GM23338 (cell line): ENCODE measurements at regions not wholly inside any gene's neighbourhood (a gene's known extent, or its start where the extent isn't known, plus 50 kb on each side); places are given as distances from the start of the nearest gene placed in this dataset.

Experiments used
- ATAC-seq: fragments of 200-7000 bp; cut with Tn5 transposase; 3 replicates; pipeline ENCODE4 v1.9.1; 2020
- DNase-seq: peaks from one replicate; pipeline ENCODE4 v3.0.0-alpha.2; 2015; ENCODE audit warnings: low spot score
- H2AFZ ChIP-seq: fragments of 200-600 bp; sonication (generic); 2 replicates; pipeline ENCODE4 v1.8.0; 2016; ENCODE audit warnings: antibody characterized with exemption, mild to moderate bottlenecking, moderate library complexity
- H3F3A ChIP-seq: fragments of 200-600 bp; sonication (generic); replicated peaks from 2 replicates; pipeline ENCODE4 v1.8.0; 2017; ENCODE audit warnings: antibody characterized with exemption, mixed run types, low read depth
- H3K27ac ChIP-seq: fragments of 200-600 bp; sonication (generic); 2 replicates; pipeline ENCODE4 v1.6.1; 2016; ENCODE audit warnings: low read depth
- H3K27me3 ChIP-seq: fragments of 200-600 bp; sonication (generic); 2 replicates; pipeline ENCODE4 v1.8.0; 2016; ENCODE audit warnings: mild to moderate bottlenecking, mixed run types, moderate library complexity; ENCODE audit not compliant: insufficient read depth
- H3K36me3 ChIP-seq: fragments of 200-600 bp; sonication (generic); 2 replicates; pipeline ENCODE4 v1.8.0; 2016; ENCODE audit warnings: mild to moderate bottlenecking; ENCODE audit not compliant: insufficient read depth
- H3K4me1 ChIP-seq: fragments of 200-600 bp; sonication (generic); 2 replicates; pipeline ENCODE4 v1.8.0; 2016; ENCODE audit warnings: mild to moderate bottlenecking, moderate library complexity; ENCODE audit not compliant: insufficient read depth
- H3K4me2 ChIP-seq: fragments of 200-600 bp; sonication (generic); 2 replicates; pipeline ENCODE4 v1.7.1; 2017; ENCODE audit warnings: mixed run types
- H3K4me3 ChIP-seq: fragments of 200-600 bp; sonication (generic); 2 replicates; pipeline ENCODE4 v1.6.1; 2016; ENCODE audit warnings: mixed run types
- H3K79me2 ChIP-seq: fragments of 200-600 bp; sonication (generic); replicated peaks from 2 replicates; pipeline ENCODE4 v1.8.0; 2017; ENCODE audit warnings: mild to moderate bottlenecking; ENCODE audit not compliant: insufficient read depth
- H3K9me2 ChIP-seq: fragments of 200-600 bp; sonication (generic); 2 replicates; pipeline ENCODE4 v1.8.0; 2017; ENCODE audit not compliant: insufficient read depth
- H4K20me1 ChIP-seq: fragments of 200-600 bp; sonication (generic); replicated peaks from 2 replicates; pipeline ENCODE4 v1.8.0; 2017; ENCODE audit warnings: mild to moderate bottlenecking; ENCODE audit not compliant: insufficient read depth
- H3K27ac Mint-ChIP-seq: 2 replicates; pipeline ENCODE4 v1.8.0; 2020; ENCODE audit warnings: inconsistent platforms, mild to moderate bottlenecking, moderate library complexity, mixed read lengths
- H3K27me3 Mint-ChIP-seq: 3 replicates; pipeline ENCODE4 v1.8.0; 2022; ENCODE audit warnings: low read depth, mild to moderate bottlenecking, moderate library complexity, mixed read lengths, inconsistent platforms; ENCODE audit not compliant: insufficient read depth, poor library complexity
- H3K36me3 Mint-ChIP-seq: 3 replicates; pipeline ENCODE4 v1.8.0; 2021; ENCODE audit warnings: low read depth, mild to moderate bottlenecking, inconsistent platforms, moderate library complexity, mixed read lengths
- H3K4me1 Mint-ChIP-seq: 3 replicates; pipeline ENCODE4 v1.8.0; 2020; ENCODE audit warnings: mild to moderate bottlenecking, inconsistent platforms, mixed read lengths
- H3K4me3 Mint-ChIP-seq: 3 replicates; pipeline ENCODE4 v1.8.0; 2021; ENCODE audit warnings: moderate library complexity, mild to moderate bottlenecking, inconsistent platforms, mixed read lengths
- H3K9me3 Mint-ChIP-seq: 3 replicates; pipeline ENCODE4 v1.8.0; 2020; ENCODE audit warnings: moderate library complexity, mild to moderate bottlenecking, inconsistent platforms, mixed read lengths
- CREB1 ChIP-seq: fragments of 250-450 bp; sonication (Bioruptor Pico); IDR thresholded peaks from 2 replicates; pipeline ENCODE4 v1.5.0; 2020; ENCODE audit warnings: low read depth, mild to moderate bottlenecking, moderate library complexity
- EZH2phosphoT487 ChIP-seq: fragments of 200-600 bp; sonication (generic); IDR thresholded peaks from one replicate; pipeline ENCODE4 v1.8.1; 2018; ENCODE audit warnings: antibody characterized with exemption; ENCODE audit not compliant: unreplicated experiment
- JUNB ChIP-seq: IDR thresholded peaks from one replicate; pipeline ENCODE4 v1.6.1; 2016; ENCODE audit warnings: antibody characterized with exemption; ENCODE audit not compliant: unreplicated experiment
- NANOG ChIP-seq: IDR thresholded peaks from 2 replicates; pipeline ENCODE4 v1.6.1; 2016; ENCODE audit warnings: antibody characterized with exemption, borderline replicate concordance
- POLR2AphosphoS5 ChIP-seq: IDR thresholded peaks from 2 replicates; pipeline ENCODE4 v1.6.1; 2016; ENCODE audit warnings: antibody characterized with exemption, low read depth
- STAT1 ChIP-seq: IDR thresholded peaks from one replicate; pipeline ENCODE4 v1.6.1; 2016; ENCODE audit warnings: antibody characterized with exemption; ENCODE audit not compliant: unreplicated experiment
- ZNF114 ChIP-seq: fragments of 250-450 bp; sonication (Bioruptor Pico); IDR thresholded peaks from 2 replicates; pipeline ENCODE4 v1.5.0; 2020; ENCODE audit warnings: mild to moderate bottlenecking, moderate library complexity
- ZNF331 ChIP-seq: fragments of 250-450 bp; sonication (Bioruptor Pico); IDR thresholded peaks from 2 replicates; pipeline ENCODE4 v1.5.0; 2020; ENCODE audit warnings: low read depth, mild to moderate bottlenecking, moderate library complexity
- TF ChIP-seq, protein P1 (sequence below), 2 experiments: fragments of 200-600 bp in 1 of 2; sonication (generic) in 1 of 2; conservative IDR thresholded peaks; 2 replicates each; pipeline versions ENCODE4 v1.5.1 to v1.6.1; 2016 to 2017; ENCODE audit warnings: antibody characterized with exemption in 2 of 2, low read depth in 2 of 2, mild to moderate bottlenecking in 2 of 2, moderate library complexity in 1 of 2
- TF ChIP-seq, protein P2 (sequence below): IDR thresholded peaks from one replicate; pipeline ENCODE4 v1.6.1; 2018; ENCODE audit warnings: antibody characterized with exemption; ENCODE audit not compliant: unreplicated experiment
- TF ChIP-seq, protein P3 (sequence below): IDR thresholded peaks from 2 replicates; pipeline ENCODE4 v1.6.1; 2016; ENCODE audit warnings: antibody characterized with exemption

DNA sequence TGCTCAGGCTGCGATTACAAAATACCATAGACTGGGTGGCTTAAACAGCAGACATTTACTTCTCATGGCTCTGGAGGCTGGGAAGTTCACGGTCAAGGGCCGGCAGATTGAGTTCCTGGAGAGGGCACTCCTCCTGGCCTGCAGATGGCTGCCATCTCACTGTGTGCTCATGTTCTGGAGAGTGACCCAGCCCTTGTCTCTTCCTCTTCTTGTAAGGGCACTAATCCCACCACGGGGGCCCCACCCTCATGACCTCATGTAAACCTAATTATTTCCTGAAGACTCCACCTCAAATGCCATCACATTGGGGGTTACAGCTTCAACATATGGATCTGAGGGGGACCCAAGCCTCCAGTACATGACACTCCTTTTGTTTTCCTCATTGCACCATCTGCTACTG, 56.0 kb upstream of the CLDN10 start (continued):
- TF ChIP-seq, protein P1, sequence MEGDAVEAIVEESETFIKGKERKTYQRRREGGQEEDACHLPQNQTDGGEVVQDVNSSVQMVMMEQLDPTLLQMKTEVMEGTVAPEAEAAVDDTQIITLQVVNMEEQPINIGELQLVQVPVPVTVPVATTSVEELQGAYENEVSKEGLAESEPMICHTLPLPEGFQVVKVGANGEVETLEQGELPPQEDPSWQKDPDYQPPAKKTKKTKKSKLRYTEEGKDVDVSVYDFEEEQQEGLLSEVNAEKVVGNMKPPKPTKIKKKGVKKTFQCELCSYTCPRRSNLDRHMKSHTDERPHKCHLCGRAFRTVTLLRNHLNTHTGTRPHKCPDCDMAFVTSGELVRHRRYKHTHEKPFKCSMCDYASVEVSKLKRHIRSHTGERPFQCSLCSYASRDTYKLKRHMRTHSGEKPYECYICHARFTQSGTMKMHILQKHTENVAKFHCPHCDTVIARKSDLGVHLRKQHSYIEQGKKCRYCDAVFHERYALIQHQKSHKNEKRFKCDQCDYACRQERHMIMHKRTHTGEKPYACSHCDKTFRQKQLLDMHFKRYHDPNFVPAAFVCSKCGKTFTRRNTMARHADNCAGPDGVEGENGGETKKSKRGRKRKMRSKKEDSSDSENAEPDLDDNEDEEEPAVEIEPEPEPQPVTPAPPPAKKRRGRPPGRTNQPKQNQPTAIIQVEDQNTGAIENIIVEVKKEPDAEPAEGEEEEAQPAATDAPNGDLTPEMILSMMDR (conservative IDR thresholded peaks at IDR 0.05; ENCODE audit: low read depth in 2 of 2), result no peak
- TF ChIP-seq EZH2phosphoT487 (no peak), NANOG (no peak), JUNB (no peak)
- TF ChIP-seq, protein P2, sequence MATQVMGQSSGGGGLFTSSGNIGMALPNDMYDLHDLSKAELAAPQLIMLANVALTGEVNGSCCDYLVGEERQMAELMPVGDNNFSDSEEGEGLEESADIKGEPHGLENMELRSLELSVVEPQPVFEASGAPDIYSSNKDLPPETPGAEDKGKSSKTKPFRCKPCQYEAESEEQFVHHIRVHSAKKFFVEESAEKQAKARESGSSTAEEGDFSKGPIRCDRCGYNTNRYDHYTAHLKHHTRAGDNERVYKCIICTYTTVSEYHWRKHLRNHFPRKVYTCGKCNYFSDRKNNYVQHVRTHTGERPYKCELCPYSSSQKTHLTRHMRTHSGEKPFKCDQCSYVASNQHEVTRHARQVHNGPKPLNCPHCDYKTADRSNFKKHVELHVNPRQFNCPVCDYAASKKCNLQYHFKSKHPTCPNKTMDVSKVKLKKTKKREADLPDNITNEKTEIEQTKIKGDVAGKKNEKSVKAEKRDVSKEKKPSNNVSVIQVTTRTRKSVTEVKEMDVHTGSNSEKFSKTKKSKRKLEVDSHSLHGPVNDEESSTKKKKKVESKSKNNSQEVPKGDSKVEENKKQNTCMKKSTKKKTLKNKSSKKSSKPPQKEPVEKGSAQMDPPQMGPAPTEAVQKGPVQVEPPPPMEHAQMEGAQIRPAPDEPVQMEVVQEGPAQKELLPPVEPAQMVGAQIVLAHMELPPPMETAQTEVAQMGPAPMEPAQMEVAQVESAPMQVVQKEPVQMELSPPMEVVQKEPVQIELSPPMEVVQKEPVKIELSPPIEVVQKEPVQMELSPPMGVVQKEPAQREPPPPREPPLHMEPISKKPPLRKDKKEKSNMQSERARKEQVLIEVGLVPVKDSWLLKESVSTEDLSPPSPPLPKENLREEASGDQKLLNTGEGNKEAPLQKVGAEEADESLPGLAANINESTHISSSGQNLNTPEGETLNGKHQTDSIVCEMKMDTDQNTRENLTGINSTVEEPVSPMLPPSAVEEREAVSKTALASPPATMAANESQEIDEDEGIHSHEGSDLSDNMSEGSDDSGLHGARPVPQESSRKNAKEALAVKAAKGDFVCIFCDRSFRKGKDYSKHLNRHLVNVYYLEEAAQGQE, result no peak

DNA sequence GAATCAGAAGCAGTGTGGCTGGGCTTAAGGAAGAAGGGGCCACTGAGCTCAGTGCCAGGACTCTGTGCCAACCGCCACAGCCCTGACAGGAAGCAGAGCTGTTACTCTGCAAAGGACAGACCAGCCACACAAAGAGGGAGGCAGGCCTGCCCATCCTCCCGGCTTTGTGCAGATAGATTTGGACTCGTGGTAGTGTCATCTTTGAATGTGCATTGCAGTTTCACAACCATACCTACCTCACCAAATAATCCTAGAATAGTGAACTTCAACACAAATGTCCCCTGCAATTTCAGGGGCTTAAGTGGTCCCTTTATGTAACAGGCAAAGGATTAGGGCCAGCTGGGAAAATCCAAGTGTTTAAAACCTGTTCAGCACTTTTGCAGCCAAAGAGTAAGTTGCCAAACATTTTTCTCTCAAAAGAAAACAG, 55.1 kb upstream of the CLDN10 start:
- peaks cover 10% of the 10 kb centered on the region; the same call in 1 of the 3 replicates for H3K36me3 Mint-ChIP-seq
- H3K4me1 Mint-ChIP-seq, result peaks cover 9% of the 10 kb centered on the region
- no peak for DNase-seq
- peaks cover 5% of the 10 kb centered on the region; the same call in 1 of the 2 replicates for H3K4me1 ChIP-seq
- H4K20me1 ChIP-seq, result no peaks in the 10 kb centered on the region
- H3K79me2 ChIP-seq, result no peaks in the 10 kb centered on the region
- no peaks in the 10 kb centered on the region for H3K9me2 ChIP-seq
- no peak for ATAC-seq
- no peak overlapping the region for H3K4me3 Mint-ChIP-seq
- no peaks in the 10 kb centered on the region for H3F3A ChIP-seq
- H3K36me3 ChIP-seq, result no peaks in the 10 kb centered on the region
- H3K27ac Mint-ChIP-seq, result no peak overlapping the region
- no peak overlapping the region for H3K4me2 ChIP-seq
- no peaks in the 10 kb centered on the region for H3K27me3 ChIP-seq
- H3K27me3 Mint-ChIP-seq, result peaks cover 5% of the 10 kb centered on the region
- no peak overlapping the region for H2AFZ ChIP-seq
- peaks cover 12% of the 10 kb centered on the region for H3K9me3 Mint-ChIP-seq
- no peak overlapping the region for H3K4me3 ChIP-seq
- H3K27ac ChIP-seq, result no peak overlapping the region
- no peak for TF ChIP-seq CREB1 (CRISPR knock-in tag)
- TF ChIP-seq, protein P3, sequence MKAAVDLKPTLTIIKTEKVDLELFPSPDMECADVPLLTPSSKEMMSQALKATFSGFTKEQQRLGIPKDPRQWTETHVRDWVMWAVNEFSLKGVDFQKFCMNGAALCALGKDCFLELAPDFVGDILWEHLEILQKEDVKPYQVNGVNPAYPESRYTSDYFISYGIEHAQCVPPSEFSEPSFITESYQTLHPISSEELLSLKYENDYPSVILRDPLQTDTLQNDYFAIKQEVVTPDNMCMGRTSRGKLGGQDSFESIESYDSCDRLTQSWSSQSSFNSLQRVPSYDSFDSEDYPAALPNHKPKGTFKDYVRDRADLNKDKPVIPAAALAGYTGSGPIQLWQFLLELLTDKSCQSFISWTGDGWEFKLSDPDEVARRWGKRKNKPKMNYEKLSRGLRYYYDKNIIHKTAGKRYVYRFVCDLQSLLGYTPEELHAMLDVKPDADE, result no peak
- TF ChIP-seq, protein P1 (conservative IDR thresholded peaks at IDR 0.05; ENCODE audit: low read depth in 2 of 2), result no peak
- TF ChIP-seq POLR2AphosphoS5, result no peak
- TF ChIP-seq EZH2phosphoT487, result no peak
- TF ChIP-seq, protein P2, result no peak
- no peak for TF ChIP-seq ZNF331
- TF ChIP-seq STAT1, result no peak
- TF ChIP-seq ZNF114 (CRISPR knock-in tag), result no peak
